BJ (cell line): ENCODE measurements at regions not wholly inside any gene's neighbourhood (a gene's known extent, or its start where the extent isn't known, plus 50 kb on each side); places are given as distances from the start of the nearest gene placed in this dataset.

ENCODE experiments used
- CTCF ChIA-PET: fragments of 350-600 bp; formaldehyde crosslinking; extraction: SDS; loops from one replicate; lab custom pipeline; 2021; ENCODE audit warnings: antibody characterized with exemption, inconsistent platforms; lab: Yijun Ruan, JAX
- POLR2A ChIA-PET: fragments of 300-600 bp; sonication (Branson Sonifier 250); formaldehyde crosslinking; extraction: SDS; loops from one replicate; lab custom pipeline; 2021; ENCODE audit warnings: antibody characterized with exemption; lab: Charles Lee
- DNase-seq: peaks from one replicate; pipeline ENCODE4 v3.0.0-alpha.2; 2011; ENCODE audit warnings: low read depth
- H3K27me3 ChIP-seq: 2 replicates; pipeline ENCODE4 v1.6.0; 2011; ENCODE audit warnings: low read length; ENCODE audit not compliant: control insufficient read depth, insufficient read depth
- H3K36me3 ChIP-seq: 2 replicates; pipeline ENCODE4 v1.5.1; 2011; ENCODE audit warnings: low read length; ENCODE audit not compliant: control insufficient read depth, insufficient read depth
- H3K4me3 ChIP-seq: 2 replicates; pipeline ENCODE4 v1.5.1; 2011; ENCODE audit warnings: low read depth, mild to moderate bottlenecking, control low read depth, low read length
- TF ChIP-seq, protein P1 (sequence below): IDR thresholded peaks from 2 replicates; pipeline ENCODE4 v1.5.1; 2011; ENCODE audit warnings: low read depth, mild to moderate bottlenecking, control low read depth, inconsistent platforms, low read length, moderate library complexity; ENCODE audit not compliant: insufficient read depth

DNA sequence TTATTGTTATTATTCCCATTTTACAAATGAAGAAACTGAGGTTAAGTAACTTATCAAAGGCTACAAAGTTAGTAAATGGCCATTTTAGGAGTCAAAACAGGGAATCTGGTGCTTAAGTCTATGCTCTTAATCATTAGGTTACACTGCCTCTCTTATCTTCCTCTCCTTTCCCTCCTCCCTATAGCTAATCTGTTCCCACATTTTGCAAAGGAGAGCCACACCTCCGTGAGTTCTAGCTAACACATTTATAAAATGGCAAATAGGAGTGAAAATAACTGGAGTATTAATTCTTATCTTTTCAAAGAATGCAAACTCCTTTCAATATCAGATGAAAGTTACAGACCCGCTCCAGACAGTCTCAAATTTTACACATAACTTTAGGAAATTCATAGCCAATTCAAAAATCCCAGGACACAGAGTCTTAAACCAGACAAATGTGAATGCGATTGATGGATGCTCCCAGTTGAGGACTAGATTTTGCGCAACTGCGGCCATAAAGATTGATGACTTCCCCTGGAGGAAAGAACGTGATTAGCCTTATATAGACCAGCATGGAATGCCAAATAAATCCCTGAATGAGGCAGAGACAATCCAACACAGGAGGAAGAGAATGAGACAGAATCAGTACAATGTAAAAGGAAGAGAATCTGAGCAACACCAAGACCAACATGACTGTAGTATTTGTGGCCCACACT is 225.0 kb upstream of the ARID2 start:
- Histone ChIP-seq H3K4me3 (no peak overlapping the region), H3K27me3 (no peaks in the 10 kb centered on the region; the same call in 1 of the 2 replicates), H3K36me3 (no peaks in the 10 kb centered on the region)
- TF ChIP-seq, protein P1, sequence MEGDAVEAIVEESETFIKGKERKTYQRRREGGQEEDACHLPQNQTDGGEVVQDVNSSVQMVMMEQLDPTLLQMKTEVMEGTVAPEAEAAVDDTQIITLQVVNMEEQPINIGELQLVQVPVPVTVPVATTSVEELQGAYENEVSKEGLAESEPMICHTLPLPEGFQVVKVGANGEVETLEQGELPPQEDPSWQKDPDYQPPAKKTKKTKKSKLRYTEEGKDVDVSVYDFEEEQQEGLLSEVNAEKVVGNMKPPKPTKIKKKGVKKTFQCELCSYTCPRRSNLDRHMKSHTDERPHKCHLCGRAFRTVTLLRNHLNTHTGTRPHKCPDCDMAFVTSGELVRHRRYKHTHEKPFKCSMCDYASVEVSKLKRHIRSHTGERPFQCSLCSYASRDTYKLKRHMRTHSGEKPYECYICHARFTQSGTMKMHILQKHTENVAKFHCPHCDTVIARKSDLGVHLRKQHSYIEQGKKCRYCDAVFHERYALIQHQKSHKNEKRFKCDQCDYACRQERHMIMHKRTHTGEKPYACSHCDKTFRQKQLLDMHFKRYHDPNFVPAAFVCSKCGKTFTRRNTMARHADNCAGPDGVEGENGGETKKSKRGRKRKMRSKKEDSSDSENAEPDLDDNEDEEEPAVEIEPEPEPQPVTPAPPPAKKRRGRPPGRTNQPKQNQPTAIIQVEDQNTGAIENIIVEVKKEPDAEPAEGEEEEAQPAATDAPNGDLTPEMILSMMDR = no peak
- ChIA-PET CTCF (no interaction called here), POLR2A (no interaction called here)
- DNase-seq = no peak

DNA sequence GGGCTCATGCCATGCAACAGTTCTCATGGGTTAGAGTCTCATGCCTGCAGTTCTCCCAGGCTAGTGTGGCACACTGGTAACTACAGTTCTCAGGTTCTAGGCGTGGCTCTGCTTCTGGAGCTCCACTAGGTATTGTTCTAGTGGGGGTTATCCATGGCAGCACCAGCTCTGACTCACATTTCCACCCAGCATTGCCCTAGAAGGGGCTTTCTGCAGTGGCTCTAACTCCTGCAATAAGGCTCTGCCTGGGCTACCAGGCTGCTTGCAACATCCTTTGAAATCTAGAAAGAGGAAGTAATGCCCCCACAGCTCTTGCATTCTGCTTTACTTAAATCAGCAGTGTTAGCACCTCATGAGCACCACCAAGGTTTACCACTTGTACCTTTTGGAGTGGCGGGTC is 220.3 kb upstream of the ARID2 start:
- Histone ChIP-seq H3K4me3 (no peak overlapping the region), H3K36me3 (no peaks in the 10 kb centered on the region), H3K27me3 (no peaks in the 10 kb centered on the region)
- ChIA-PET CTCF (interaction anchor here (0.6 kb wide), 1 partner anchor 80 kb away, joined by 3 read pairs; no protein-coding TSS in a partner anchor), POLR2A (no interaction called here)
- TF ChIP-seq, protein P1 = no peak
- no peak for DNase-seq

DNA sequence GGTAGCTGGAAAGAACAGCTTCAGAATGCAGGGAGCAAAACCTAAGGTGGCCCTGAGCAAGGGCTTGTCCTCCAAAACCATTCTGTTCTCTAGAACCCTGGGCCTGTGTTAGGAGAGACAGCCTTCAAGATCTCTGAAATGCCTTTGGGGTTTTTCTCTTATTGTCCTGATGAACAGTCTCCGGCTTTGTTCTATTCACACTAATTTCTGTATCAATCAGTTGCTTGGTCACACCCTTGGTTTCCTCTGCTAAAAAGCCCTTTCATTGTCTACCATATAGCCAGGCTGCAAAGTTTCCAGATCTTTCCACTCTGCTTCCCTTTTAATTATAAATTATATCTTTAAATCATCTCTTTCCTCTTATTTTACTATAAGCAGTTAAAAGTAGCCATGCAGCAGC is 219.9 kb upstream of the ARID2 start:
- H3K27me3 ChIP-seq = no peaks in the 10 kb centered on the region
- ChIA-PET POLR2A (no interaction called here), CTCF (interaction anchor here (0.6 kb wide), 1 partner anchor 80 kb away, joined by 3 read pairs; no protein-coding TSS in a partner anchor)

DNA sequence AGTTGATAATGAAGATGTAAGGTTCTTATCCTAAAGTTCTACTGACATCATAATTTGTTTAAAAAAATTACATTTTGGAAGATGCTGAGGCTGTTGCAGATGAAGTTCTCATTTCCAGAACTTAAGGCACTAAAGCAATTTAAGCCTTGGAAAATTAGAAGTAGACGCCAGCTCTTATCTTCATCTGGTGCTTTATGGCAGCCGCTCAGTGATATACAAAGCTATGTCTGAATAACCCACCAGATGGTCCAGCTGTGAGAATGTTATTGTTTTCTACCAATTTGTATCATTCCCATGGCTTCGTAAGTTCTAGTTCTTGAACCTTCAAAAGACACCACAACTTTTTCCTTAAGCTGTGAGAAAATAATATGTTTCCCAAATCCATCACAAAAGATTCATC is 212.1 kb upstream of the ARID2 start:
- TF ChIP-seq, protein P1 = no peak

More for the DNA sequence above, 219.9 kb upstream of the ARID2 start:
- TF ChIP-seq, protein P1 = no peak
- no peak overlapping the region for H3K4me3 ChIP-seq
- no peak for DNase-seq
- no peaks in the 10 kb centered on the region for H3K36me3 ChIP-seq

DNA sequence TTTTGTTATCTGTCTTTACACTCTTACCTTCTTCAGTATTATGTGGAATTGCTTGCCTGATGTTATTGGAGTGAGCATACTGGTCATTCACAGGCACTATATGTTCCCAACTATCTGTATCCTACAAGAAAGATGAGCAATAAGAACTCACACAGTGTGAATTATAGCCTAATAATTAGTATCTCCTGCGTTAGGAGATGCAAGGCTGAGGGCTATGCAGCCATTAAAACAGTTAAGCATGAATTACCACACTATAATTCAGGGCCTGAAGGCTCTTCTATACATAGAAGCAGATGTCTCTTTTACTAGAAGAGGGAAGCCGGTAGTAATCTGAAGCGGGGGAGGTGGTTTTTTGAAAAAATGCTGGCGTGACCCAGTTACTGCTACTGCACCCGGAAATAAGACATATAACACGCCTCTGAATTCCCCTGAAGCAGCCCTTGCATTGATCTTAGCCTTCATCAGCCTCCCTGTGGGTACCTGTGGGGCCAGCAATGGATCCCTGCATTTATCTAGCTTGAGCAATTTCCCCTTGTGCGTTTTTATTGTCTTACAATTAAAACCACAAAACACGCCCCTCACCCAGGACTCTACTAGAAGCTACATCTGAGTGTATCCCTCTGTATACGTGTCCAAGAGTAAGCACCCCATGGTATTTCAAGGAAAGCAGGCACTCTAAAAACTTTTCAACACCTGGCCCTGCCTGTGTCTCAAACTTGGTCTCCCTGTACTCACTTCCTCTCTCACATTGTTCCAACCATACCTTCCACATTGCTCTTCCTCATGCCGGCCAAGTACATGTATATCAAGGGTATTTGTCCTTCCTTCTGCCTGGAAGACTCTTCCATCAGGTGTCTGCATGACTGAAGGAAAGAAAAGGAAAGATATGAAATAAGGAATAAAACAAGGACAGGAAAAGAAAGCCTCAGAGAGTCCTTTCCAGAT is 210.9 kb upstream of the ARID2 start:
- CTCF ChIA-PET = interaction anchor here (0.5 kb wide), 1 partner anchor 334 kb away, joined by 3 read pairs; no protein-coding TSS in a partner anchor
- H3K27me3 ChIP-seq = no peaks in the 10 kb centered on the region
- H3K4me3 ChIP-seq = no peak overlapping the region
- TF ChIP-seq, protein P1 = no peak
- POLR2A ChIA-PET = no interaction called here
- H3K36me3 ChIP-seq = no peaks in the 10 kb centered on the region
- DNase-seq = no peak

More for the DNA sequence above, 212.1 kb upstream of the ARID2 start:
- DNase-seq = no peak
- ChIA-PET CTCF (interaction anchor here (1.4 kb wide), 1 partner anchor 12 kb away, joined by 4 read pairs; no protein-coding TSS in a partner anchor), POLR2A (no interaction called here)
- Histone ChIP-seq H3K4me3 (no peak overlapping the region), H3K36me3 (no peaks in the 10 kb centered on the region), H3K27me3 (no peaks in the 10 kb centered on the region)
